ENCODE measurements at regions not wholly inside any gene's neighbourhood (a gene's known extent, or its start where the extent isn't known, plus 50 kb on each side); places are given as distances from the start of the nearest gene placed in this dataset.

DNA sequence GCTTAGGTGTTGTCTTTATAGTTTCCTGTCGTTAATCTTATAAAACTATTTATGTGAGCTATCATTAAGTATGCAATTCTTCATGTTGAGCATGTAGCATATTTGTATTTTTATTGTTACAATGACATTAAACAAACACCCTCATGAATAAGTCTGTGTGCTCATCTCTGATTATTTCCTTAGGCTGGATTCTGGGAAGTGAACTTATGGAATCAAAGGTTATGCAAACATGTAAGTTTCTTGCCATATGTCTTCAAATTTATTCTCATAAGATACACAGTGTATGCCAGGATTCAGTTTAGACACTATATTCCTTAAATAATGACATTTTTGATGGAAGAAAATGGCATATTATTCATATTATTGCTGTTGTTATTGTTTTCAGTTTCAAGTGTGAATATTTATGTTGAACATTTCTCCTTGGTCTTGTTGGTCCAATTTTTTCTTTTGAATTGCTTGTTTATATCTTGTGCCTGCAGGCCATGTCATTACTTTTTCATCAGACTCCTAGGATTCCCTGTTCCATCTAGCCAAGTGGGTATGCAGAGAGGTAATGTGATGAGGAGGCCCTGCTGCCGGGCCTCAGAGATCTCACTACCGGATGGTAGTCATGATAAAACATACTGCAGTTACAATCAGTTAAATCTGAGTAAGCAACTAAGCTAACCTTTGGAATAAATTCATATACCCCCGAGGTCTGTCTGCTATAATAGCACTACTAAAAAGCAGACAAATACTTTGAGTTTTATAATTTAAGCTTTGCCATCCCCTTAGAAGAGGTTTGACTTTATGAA is 684.3 kb upstream of the SGO1 start:
- POLR2A ChIA-PET: no interaction called here
- CTCF ChIA-PET: interaction anchor here (1.1 to 1.2 kb wide), 2 partner anchors 12 to 30 kb away, joined by 3 read pairs; no protein-coding TSS in a partner anchor
- TF ChIP-seq, protein P1, sequence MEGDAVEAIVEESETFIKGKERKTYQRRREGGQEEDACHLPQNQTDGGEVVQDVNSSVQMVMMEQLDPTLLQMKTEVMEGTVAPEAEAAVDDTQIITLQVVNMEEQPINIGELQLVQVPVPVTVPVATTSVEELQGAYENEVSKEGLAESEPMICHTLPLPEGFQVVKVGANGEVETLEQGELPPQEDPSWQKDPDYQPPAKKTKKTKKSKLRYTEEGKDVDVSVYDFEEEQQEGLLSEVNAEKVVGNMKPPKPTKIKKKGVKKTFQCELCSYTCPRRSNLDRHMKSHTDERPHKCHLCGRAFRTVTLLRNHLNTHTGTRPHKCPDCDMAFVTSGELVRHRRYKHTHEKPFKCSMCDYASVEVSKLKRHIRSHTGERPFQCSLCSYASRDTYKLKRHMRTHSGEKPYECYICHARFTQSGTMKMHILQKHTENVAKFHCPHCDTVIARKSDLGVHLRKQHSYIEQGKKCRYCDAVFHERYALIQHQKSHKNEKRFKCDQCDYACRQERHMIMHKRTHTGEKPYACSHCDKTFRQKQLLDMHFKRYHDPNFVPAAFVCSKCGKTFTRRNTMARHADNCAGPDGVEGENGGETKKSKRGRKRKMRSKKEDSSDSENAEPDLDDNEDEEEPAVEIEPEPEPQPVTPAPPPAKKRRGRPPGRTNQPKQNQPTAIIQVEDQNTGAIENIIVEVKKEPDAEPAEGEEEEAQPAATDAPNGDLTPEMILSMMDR (IDR thresholded peaks at IDR 0.05; ENCODE audit: control extremely low read depth, extremely low read depth, low read depth, missing control alignments): no peak
- DNase-seq (ENCODE audit: extremely low spot score): no peak

DNA sequence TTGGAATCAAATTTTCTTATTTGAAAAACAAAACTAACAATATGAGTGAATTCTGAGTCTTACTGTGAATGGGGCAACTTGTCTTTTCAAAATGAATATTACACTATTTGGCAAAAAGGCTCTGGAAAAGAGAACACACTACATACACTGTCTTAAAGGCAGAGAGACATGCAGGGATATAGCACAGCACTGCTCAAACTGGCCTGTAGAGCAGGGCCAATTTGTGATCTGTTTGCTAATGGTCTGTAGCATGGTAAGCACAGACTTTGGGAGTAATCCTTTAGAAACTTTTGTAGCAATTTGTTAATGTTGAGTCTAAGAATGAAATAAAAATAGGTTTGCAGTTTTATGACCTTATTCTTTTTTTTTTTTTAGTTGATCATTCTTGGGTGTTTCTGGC is 679.8 kb upstream of the SGO1 start:
- ChIA-PET POLR2A (no interaction called here), CTCF (no interaction called here)
- no peak for DNase-seq (ENCODE audit: extremely low spot score)
- TF ChIP-seq, protein P1 (IDR thresholded peaks at IDR 0.05; ENCODE audit: control extremely low read depth, extremely low read depth, low read depth, missing control alignments): no peak

DNA sequence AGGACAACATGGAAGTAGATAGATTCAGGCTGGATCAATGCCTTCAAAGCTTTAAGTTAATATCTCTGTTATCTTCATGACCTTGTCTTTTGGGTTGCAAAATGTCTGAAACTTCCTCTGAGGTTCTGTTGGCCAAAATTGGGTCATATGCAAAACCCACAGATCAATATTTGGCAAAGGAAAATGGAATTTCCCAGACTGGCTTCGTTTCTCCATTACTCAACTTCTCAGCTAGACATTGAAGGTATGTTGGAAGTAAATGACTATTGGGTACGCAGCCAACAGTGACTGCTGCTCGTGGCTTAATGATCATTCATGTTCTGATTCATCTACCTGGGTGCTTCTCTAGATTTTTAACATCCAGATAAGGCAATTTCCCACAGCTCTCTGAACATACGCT is 675.4 kb upstream of the SGO1 start:
- POLR2A ChIA-PET: no interaction called here
- TF ChIP-seq, protein P1 (IDR thresholded peaks at IDR 0.05; ENCODE audit: control extremely low read depth, extremely low read depth, low read depth, missing control alignments): no peak

DNA sequence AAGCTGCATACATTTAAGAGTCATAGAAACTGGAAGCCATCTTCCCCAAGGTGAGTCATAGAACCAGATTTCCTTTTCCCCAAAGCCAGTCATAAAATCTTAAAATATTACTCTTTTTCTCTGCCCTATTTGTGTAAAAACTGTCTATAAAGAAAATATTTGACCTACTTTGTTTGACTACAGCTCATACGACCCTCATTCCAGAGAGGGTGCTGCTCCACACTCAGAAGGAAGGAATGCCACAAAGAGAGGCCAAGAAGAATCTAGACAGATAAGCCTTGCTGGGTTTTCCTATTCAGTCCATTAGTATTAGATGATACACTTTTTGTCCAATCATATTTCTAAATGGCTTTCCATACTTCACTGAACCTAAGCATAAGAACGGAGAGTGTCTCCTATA is 671.6 kb upstream of the SGO1 start:
- CTCF ChIA-PET: interaction anchor here (1.5 kb wide), 1 partner anchor 11 kb away, joined by 4 read pairs; no protein-coding TSS in a partner anchor
- DNase-seq (ENCODE audit: extremely low spot score): no peak
- TF ChIP-seq, protein P1 (IDR thresholded peaks at IDR 0.05; ENCODE audit: control extremely low read depth, extremely low read depth, low read depth, missing control alignments): no peak
- POLR2A ChIA-PET: no interaction called here

More for the DNA sequence above, 675.4 kb upstream of the SGO1 start:
- DNase-seq (ENCODE audit: extremely low spot score): no peak
- CTCF ChIA-PET: no interaction called here

DNA sequence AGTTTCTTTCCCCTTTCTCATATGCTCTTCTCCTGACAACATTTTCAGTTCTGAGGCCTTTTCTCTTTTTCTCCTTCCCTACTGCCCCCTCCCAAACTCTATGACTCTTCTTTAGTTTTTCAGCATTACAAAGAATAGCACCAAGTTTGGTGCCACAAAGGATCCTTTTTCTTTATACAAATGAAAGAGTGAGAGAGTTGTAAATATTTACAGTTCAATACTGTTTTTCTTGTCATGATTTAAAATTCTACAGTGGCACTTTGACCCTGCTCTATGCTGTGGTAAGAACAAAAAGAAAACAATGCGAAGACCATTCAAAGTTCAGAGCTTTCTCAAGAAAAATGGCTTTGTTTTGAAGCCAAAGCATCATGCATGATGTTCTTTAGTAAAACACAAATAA is 667.9 kb upstream of the SGO1 start:
- POLR2A ChIA-PET: no interaction called here
- CTCF ChIA-PET: no interaction called here
- TF ChIP-seq, protein P1 (IDR thresholded peaks at IDR 0.05; ENCODE audit: control extremely low read depth, extremely low read depth, low read depth, missing control alignments): no peak
- no peak for DNase-seq (ENCODE audit: extremely low spot score)

DNA sequence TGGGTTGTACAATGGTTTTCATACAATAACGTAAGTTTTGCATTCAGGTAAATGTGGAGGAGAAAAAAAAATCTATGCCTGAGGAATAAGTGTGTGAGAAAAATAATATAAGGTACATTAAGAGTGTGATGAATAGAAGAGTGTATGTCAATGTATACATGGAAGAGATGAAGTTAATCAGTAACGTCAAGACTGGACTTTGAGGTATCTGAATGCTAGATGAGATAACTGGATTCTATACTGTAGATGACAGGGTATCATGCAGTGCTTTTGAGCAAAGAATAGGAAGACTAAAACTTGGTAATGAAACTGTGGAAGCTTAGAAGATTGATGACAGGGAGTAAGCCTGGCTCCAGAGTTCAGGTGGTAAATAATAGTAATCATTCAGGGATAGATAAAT is 666.7 kb upstream of the SGO1 start:
- no peak for DNase-seq (ENCODE audit: extremely low spot score)
- ChIA-PET CTCF (interaction anchor here (1.6 kb wide), 1 partner anchor 35 kb away, joined by 4 read pairs; no protein-coding TSS in a partner anchor), POLR2A (no interaction called here)
- TF ChIP-seq, protein P1 (IDR thresholded peaks at IDR 0.05; ENCODE audit: control extremely low read depth, extremely low read depth, low read depth, missing control alignments): no peak

Data from GM10248 (cell line).